GM12874 (cell line): ENCODE measurements at regions not wholly inside any gene's neighbourhood (a gene's known extent, or its start where the extent isn't known, plus 50 kb on each side); places are given as distances from the start of the nearest gene placed in this dataset.

Experiments used
- TF ChIP-seq, protein P1 (sequence below): IDR thresholded peaks from 2 replicates; pipeline ENCODE4 v1.5.1; 2011; ENCODE audit warnings: low read depth, mild to moderate bottlenecking, control low read depth, low read length, moderate library complexity; ENCODE audit not compliant: insufficient read depth

GRCh38 chr2:60267122-60267521, 286.3 kb downstream of the BCL11A start:
- TF ChIP-seq, protein P1, sequence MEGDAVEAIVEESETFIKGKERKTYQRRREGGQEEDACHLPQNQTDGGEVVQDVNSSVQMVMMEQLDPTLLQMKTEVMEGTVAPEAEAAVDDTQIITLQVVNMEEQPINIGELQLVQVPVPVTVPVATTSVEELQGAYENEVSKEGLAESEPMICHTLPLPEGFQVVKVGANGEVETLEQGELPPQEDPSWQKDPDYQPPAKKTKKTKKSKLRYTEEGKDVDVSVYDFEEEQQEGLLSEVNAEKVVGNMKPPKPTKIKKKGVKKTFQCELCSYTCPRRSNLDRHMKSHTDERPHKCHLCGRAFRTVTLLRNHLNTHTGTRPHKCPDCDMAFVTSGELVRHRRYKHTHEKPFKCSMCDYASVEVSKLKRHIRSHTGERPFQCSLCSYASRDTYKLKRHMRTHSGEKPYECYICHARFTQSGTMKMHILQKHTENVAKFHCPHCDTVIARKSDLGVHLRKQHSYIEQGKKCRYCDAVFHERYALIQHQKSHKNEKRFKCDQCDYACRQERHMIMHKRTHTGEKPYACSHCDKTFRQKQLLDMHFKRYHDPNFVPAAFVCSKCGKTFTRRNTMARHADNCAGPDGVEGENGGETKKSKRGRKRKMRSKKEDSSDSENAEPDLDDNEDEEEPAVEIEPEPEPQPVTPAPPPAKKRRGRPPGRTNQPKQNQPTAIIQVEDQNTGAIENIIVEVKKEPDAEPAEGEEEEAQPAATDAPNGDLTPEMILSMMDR, result no peak

DNA sequence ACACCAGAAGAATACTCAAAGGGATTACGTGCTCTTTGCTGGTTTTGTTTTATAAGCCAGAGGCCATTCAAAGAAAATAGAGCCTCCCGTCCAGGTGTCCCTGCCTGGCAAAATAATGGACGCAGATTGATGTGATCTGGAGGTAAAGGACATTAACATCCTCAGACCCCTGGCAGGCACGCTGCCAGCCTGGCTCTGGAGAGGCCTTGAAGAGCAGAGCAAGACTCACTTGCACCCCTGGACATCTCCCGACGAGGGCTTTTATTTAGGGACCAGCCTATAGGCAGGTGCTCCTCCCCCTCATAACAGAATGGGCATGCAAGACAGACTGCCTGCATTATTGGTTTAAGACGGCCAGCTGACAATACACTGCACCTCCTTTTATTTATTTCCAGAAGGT, 291.3 kb downstream of the BCL11A start:
- TF ChIP-seq, protein P1, result no peak

- TF ChIP-seq, protein P1, result no peak
Measured at GRCh38 chr2:60260639-60261296, 292.7 kb downstream of the BCL11A start.

GRCh38 chr2:60259781-60260180, 293.7 kb downstream of the BCL11A start:
- TF ChIP-seq, protein P1, result no peak

GRCh38 chr2:60252581-60253150, 300.8 kb downstream of the BCL11A start:
- TF ChIP-seq, protein P1, result no peak

GRCh38 chr2:60251247-60251646, 302.2 kb downstream of the BCL11A start:
- TF ChIP-seq, protein P1, result no peak

GRCh38 chr2:60249879-60250278, 303.6 kb downstream of the BCL11A start:
- TF ChIP-seq, protein P1, result no peak

- TF ChIP-seq, protein P1, result no peak
Measured at GRCh38 chr2:60247471-60247870, 306.0 kb downstream of the BCL11A start.
